ENCODE measurements at regions not wholly inside any gene's neighbourhood (a gene's known extent, or its start where the extent isn't known, plus 50 kb on each side); places are given as distances from the start of the nearest gene placed in this dataset.

DNA sequence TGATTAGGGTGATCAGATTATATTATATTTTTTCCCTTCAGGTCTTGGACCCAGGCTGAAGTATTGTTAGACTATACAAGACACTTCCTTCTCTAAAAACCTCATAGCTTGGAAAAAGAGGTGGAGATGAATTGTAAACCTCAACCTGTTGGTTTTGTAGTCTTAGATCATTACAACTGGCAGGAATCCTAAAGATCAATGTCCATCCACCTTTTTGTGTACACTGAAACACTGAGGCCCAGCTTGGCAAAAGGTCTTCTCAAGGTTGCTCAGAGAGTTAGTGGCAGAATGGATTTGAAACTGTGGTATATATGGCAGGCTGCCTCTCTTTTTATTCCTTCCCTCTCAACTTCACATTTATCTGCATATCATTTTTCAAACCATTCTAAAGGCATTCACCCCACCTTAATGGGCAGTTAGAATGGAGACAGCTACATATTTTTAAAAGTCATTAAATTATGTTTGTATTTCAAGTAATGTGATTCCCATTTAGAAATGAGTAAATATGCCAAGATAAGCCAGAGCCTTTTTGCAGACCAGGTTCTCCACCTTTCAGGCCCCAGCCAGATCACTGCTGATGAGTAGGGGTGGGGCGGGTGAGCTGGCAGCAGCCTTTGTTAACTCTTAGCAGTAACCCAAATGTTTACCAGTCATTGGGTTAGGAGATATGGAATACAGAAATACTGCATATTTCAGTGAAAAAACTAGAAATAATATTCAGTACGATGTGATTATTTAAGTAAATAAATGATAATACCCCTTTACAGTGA, 243.2 kb upstream of the F9 start:
- DNase-seq: no peak

DNA sequence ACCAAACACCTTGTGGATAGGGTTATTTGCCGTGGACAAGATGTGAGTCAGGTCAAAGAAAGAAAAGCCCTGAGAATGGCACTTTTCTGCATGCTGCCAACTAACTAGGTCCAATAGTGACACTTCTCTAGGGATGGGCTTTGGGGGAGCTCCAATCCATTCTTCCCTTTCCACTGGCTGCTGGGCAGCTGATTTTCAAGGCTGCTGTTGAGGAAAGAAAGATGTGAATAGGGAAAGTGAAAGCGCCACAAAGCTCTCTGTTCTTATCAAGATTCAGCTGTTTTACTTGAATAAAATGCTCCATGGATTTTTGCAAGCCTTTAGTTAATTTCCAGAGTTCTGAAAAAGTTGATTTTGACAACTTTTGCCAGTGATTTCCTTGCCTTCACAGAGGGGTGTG, 244.2 kb upstream of the F9 start:
- no peak for DNase-seq

DNA sequence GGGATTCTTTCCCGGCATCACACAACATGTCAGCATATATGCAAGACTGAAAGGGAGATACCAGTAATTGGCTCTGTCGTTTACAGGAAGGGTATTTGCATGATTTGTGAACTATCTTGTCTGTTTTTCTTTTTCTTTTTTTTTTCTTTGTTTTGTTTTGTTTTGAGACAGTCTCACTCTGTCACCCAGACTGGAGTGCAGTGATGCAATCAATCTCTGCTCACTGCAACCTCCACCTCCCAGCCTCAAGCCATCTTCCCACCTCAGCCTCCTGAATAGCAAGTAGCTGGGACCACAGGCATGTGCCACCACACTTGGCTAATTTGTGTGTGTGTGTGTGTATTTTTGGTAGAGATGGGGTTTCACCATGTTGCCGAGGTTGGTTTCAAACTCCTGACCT, 262.7 kb upstream of the F9 start:
- DNase-seq: no peak

DNA sequence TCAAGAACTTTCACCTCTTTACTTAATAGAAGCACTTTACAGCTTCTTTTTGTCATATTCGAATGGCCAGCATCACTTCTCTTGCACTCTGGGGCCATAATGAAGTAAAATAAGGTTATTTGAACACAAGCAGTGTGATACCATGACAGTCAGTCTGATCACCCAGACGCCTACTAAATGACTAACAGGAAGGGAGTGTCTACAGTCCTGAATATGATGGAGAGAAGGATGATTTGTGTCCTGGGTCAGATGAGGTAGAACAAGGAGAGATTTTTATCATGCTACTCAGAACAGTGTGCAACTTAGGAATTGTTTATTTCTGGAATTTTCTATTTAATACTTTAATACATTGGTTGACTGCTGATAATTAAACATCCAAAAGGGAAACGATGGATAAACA, 284.2 kb upstream of the F9 start:
- DNase-seq: no peak

DNA sequence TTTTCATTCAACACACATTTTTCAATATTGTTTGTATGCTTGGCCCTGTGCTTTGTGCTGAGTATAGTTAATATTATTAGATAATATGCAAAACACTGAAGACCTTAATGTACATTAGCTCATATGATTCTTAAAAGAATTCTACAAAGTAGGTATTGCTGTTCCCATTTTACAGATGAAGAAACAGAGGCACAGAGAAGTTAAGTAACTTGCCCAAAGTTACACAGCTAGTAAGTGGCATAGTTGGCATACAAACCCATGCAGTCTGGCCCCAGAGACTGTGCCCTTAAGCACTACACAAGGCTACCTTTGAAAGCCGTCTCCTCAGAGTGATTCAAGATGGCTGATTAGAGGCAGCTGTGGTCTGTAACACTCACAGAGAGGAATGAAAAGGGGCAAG, 293.4 kb upstream of the F9 start:
- DNase-seq: no peak

DNA sequence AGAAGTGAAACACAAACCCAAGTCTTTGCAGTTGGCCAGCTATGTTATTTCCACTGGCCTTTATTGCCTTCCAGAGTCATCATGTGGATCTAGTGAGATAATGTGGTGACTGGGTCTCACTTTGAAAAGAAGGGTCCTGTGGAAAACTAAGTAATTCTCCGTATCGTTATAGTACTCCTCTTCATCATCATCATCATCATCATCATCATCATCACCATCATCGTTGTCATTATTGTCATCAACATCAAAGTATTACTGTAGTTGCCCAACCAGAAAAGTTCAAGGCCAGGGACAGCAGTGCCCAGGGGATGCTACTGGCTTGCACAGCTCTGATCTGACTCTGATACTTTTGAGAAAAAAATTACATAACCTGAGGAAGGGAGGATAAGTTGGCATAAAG, 295.6 kb upstream of the F9 start:
- DNase-seq: no peak

DNA sequence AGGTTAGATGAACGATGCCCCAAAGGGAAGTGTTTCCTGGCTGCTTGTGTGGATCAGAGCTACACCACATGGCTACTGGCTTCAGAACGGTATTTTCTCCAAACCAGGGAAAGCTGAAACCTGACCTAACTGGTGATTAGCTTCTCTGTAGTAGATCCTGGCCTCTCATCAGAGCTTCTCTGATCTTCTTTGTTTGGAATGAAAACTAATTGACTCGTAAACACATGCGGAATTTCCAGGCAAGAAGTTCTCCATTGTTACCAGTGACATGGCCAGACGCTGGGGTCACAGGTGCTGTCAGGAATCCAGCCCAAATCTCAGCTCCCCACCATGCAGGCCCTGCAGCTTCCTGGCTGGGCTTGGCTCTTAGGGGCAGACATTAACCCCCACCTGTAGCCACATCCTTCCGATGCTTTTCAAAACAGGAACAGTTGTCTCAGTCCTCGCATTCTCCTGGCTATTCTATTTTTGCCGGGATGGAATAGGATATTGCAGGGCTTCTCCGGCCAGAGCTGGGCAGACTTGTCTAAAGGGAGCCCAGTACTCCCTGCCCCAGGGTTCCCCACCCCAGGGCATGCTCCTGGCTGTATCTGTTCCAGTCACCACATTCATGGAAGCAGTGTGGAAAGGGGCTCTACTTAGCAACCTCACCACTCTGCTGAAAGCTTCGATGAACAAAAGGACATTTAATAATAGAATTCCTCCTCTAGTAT, 305.4 kb upstream of the F9 start:
- no peak for DNase-seq

DNA sequence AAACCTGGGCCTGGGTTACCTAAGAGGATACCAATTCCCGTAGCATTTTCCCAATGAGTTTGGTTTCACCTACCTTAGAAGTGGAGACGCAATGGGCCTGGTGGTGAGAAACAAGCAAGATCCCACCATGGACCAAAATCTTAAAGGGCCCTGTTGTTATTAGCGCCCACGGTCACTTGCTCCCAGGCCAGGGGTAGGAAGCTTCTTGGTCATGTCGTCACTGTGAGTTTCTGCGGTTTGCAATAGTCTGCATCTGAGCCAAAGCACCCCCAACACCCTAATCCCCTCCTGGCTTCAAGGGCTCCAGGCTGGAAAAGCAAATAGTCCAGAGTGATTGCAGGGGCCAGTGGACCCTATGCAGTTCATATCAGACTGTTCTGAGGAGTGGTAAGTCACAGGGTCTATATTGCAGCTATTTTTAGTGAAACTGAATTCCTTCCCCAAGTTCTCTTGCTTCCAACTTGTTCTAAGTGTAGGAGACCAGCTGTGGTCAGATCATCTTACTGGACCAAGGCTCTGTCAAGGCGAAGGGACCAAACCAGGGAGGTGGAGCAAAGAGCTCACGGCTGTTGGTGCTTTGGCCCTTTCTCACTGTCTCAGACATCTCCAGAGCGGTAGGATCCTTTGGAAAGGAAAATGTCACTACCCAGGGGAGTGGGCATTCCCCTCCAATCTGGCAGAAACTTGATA, 307.9 kb upstream of the F9 start:
- DNase-seq: no peak

DNA sequence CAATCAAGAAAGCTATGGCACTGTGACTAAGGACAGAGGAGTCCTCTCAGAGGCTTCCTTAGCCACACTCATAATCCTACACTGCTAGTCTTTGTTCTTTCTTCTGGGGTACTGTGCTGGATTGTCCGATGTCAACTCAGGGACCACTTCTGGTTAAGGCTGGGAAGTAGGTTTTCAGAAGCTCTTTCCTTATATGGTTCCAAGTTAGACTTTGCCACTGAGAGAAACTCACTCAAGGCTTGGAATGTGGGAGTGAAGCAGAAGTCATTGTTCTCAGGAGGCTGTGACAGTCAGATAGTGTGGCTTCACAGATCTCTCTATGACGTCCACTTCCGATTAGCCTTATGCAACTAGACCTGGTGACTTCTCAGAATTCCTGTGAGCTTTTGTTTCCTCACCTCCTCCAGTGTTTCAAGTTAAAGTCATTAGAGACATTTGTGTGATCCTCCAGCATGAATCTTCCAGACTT, 317.3 kb upstream of the F9 start:
- no peak for DNase-seq

DNA sequence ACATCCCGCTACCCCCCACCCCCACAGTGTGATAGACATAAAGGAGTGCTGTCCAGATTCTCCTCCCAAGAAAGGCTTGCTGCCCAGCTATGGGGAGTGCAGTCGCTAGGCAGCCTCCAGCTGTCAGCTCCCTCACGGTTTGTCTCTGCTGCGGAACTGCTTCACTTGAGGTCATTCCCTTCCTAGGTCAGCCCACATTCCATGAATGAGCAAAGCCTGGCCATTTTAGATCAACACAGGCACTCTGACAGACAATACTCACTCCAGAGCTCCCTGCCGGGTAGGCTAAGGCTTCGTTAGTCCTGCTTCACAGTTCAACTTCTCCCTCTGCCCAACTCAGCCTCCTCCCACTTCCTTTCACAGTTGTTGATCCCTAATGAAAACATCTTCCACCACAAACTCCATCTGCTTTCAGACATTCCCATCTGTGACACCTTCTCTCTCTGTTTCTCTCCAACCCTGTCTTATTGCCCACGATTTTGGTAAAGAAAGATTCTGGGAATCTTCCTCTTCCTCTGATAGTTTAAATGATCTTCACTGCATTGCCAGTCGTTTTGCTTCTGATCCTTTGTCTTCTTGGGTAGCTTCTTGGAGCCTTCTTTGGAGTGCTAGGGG, 318.9 kb upstream of the F9 start:
- DNase-seq: no peak

DNA sequence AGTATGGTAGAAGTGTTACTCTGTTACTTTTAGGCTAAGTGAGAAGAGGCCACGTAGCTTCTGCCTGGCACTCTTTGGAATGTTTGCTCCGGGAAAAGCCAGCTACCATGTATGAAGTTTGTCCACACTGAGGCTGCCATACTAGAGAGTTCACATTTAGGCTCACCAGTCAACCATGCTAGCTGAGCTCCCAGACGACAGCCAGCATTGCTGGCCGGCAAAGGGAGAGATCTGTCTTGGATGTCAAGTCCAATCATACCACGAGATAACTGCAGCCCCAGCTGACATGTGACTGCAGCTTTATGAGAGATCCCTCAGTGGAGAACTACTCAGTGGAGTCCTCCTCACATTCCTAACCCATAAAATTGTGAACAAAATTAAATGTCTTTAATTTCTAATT, 321.2 kb upstream of the F9 start:
- DNase-seq: no peak

DNA sequence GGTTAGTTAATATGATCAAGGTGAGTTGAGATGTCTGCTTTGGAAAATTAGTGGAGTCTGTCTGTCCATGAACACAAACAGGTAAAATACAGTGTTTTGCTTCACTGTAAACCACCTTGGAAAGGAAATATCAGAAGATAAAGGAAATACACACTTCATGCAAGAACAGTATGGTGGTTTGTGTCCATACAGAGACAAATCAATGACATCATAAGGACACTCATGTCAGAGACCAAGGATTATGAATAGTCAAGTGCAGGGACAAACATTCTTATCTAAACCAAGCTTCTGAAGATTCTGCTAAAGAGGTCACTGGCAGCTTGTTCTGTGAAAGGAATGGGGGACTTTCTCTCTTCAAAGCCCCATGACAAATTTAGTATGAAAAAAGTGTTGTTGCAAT, 322.9 kb upstream of the F9 start:
- no peak for DNase-seq

DNA sequence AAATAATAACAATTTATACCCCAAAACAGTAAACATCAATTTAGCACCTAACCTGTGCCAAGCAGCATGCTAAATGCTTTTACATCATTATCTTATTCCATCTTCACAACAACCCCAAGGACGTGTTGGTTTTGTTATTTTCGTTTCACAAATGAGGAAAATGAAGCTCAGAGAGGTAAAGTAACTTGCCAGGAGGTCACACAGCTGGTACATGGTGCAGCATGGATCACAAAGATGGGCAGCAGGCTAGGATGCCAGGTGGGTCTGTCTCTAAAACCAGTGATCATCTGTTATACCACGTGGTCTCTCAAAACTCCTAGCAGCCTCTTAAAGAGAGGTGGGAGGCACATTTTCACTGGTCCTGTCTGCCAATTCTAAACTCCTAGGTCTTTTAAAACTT, 323.6 kb upstream of the F9 start:
- DNase-seq: no peak

DNA sequence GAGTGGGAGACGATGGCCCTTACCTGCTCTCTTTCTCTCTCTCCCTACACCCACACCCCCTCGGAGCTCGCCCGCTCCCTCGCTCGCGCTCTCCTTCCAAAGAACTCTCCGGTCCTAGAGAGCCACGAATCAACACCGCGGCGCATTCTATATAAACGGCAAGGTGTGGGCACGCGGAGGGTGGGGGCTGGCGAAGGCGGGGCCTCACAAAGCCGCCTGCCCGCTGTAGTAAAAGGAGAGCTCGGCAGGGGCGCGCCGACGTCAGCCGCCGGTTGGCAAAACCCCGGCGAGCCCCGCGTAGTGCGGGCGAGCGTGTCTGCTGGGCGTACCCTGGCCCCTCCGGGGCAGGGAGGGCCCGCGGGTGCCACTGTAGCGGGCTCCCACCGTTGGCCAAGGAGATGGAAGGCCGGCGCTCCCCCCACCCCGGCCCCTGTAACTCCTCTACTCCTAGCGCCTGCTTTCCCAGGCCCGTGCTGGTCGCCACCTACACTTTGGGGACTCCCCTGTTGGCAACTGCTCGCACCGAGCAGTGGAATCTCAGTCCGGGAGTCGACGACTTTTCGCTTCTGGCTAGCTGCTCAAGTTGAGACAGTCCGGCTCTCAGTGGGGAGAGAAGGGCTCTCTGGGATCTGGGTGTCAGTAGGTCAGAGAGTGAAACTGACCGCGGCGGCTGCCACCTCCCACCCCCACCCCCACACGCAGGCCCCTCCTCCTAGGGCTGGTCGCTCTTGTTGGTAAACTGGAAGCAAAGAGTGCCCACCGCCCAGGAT, 325.5 kb upstream of the F9 start:
- DNase-seq: peak; percentile 3

DNA sequence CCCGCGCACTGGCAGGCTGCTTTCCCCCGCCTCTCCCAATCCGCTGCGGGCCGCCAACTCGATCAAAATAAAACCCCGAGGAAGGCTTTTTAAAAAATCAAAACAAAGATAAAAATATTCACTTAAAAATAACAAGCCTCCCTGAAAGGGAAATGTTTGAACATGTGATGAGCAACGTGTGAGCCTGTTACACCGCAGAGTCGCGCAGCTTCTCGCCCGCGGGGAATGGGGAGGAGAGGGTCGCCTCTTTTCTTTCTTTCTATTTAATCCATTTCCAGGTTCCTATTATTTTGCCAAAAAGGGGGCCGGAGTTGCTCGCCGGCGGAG, 326.0 kb upstream of the F9 start:
- DNase-seq: no peak

DNA sequence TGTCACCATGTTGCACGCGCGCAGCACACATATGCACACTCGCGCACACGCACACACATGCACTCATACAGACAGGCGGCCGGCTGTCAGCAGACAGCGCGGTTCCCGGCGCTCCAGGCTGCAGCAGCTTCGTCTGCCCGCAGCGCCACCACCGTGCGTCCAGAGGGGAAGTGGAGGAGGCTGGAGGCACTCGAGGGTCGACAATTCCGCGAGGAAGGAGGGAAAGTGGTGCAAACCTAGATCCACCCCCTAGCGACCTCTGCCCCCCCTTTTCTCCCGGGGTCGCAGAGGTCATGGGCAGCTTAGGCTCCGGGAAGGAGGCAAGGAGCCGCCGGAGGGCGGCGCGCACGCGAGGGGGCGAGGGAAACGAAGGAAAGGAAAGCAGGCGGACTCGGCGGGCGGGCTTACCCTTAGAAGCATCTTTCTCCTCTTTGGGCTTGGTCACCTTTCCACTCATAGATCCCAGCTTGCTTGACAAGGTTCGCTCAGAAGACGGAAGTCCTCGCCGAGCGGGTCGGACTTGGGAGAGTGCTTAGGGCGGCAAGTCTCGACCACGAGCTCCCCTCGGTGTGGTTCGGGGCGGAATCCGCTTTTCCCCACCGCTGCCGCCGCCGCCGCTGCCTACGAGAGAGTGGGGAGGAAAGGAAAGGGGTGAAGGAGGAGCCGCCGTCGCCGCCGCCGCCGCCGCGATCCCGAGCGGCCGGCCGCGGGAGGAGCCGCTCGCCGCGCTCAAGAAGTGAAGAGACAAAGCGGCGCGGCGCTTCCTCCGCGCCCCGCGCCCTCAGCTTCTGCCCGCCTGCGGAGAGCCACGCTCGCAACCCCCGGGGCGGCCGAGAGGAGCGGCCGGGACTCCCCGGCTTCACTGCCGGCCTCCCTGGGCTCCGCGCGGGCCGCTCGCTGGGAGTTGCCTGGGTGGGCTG, 326.6 kb upstream of the F9 start:
- DNase-seq: peak; percentile 1

DNA sequence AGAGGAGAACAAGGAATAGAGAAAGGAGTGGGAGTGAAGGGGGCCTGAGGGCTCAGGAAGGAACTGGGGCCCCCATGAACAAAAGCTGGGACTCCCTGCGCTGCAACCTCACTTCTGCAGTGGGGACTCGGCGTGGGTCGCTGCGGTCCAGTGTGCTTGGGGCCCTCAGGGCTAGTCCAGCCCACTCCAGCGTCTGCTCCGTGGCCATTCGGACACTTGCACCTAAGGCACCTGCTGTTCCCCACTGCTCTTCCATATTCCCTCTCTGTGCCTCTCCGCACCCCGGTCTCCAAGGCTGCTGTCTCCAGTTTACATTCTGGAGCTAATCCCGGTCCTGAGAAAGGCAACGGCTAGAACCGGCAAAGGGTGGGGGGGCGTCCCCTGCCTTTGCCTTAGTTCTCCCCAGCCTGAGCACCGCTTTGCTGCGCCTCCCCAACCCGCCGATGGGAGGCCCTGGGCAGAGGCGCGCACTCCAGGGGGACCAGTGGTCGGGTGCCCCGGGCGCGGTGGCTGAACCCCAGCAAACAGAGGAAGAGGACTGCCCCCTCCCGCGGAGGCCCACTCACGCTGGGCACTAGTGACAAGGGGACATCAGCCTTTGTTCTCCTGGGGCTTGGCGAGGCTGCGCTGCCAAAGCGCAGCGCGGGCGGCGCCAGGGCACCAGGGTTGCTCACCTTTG, 327.7 kb upstream of the F9 start:
- DNase-seq: no peak

DNA sequence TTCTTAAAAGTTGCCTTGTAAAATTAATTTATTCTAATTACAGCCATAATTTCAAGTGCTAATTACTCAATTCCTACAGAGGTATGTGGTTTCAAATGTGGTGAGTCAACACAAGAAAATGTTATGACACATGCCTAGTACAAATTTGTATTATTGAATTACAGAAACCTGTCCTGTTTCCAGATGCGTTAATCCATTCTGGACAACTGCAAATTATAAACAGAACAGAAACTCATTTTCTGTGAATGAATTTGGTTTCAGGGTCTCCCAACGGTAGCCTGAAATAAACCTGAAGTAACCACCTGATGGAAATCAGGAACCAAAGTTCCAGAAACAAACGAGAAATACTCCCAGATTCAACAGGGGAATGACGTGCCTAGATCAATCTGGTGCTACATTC, 328.6 kb upstream of the F9 start:
- DNase-seq: no peak

DNA sequence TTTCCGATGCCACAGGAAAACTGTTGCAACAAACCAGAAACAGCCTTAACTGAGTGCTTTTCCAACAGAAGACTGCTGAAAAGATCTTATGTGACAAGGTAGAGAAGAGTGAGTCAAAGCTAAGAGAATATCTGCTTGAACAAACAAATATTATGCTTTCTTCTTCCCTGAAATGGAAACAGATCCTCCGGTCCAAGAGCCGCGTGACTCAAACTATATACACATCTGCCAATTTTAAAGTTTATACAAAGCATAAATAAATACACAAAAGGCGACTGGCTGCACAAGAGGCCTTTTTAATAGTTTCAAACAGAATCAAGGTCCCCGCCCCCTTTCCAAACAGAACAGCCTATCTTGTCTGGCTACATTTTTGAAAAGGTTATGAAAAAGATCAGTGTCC, 329.7 kb upstream of the F9 start:
- DNase-seq: no peak

DNA sequence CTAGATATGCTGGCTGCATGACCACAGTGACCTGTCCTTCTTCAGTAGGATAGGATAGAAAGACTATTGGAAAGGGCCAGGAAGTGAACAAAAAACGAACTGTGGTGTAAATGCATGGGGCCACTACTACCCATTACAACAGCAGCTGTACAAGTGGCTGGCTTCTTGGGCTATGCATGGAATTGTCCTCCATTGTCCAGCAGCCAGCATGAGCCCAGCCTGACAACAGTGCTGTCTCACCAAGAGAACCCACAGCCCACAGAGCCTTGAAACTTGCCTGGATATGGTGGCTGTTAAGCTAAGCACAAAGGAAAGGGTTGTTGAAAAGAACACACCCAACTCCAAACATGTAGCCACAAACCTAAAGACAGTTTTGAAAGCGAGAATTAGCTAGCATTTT, 330.2 kb upstream of the F9 start:
- no peak for DNase-seq

DNA sequence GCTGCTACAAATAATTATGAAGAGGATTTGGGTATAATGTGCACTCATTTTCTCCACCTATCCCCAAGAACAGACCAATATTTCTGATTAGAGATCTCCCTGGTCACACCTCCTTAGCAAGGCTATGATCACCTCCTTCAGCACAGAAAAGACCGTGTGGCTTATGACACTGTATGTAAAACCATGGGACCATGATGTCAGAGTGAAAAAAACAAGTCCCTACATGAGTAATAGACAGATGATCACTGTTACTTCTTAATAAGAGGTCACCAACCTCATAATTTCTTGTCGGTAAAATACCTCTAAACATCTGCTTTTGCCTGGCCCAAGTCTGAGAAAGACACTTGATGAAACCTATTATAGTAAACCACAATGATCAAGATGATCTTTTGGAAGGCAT, 330.6 kb upstream of the F9 start:
- DNase-seq: no peak

All from T1000 (cell line).